ENCODE measurements at regions not wholly inside any gene's neighbourhood (a gene's known extent, or its start where the extent isn't known, plus 50 kb on each side); places are given as distances from the start of the nearest gene placed in this dataset.

DNA sequence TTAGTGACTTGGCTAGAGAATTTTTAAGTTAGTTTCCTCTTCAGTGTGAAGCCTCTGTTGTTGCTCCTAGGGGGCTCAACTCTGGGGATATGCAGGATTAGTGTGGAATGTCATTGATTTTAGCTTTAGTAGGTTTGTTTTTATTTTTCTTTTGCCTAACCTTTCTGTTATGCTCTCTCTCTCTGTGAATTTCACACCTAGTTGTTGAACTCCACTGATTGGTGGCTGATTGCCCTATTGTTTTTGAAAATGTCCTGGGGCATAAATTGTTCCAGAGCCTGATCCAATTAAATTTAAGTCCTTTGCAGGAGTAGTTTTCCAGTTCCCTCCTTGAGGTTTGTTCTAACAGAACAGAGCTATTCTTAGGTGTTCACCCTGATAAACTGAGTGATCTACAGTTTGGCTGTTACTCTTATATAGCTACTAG, 393.3 kb upstream of the CTSO start:
- TF ChIP-seq, protein P1, sequence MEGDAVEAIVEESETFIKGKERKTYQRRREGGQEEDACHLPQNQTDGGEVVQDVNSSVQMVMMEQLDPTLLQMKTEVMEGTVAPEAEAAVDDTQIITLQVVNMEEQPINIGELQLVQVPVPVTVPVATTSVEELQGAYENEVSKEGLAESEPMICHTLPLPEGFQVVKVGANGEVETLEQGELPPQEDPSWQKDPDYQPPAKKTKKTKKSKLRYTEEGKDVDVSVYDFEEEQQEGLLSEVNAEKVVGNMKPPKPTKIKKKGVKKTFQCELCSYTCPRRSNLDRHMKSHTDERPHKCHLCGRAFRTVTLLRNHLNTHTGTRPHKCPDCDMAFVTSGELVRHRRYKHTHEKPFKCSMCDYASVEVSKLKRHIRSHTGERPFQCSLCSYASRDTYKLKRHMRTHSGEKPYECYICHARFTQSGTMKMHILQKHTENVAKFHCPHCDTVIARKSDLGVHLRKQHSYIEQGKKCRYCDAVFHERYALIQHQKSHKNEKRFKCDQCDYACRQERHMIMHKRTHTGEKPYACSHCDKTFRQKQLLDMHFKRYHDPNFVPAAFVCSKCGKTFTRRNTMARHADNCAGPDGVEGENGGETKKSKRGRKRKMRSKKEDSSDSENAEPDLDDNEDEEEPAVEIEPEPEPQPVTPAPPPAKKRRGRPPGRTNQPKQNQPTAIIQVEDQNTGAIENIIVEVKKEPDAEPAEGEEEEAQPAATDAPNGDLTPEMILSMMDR (IDR thresholded peaks at IDR 0.05), result no peak
- TF ChIP-seq POLR2A (IDR thresholded peaks at IDR 0.05), result no peak
- no peak for TF ChIP-seq EP300 (IDR thresholded peaks at IDR 0.05)

Data from suprapubic skin (tissue), 3 donors.